SK-N-SH (cell line): ENCODE measurements at regions not wholly inside any gene's neighbourhood (a gene's known extent, or its start where the extent isn't known, plus 50 kb on each side); places are given as distances from the start of the nearest gene placed in this dataset.
"Not testable (repeated sequence)": the region's sequence is repeated elsewhere in the genome, so short reads cannot be mapped to it uniquely, and the experiment has no call there.

Source experiments
- CTCF ChIA-PET: fragments of 300-600, 350-600 bp; formaldehyde crosslinking; extraction: SDS; loops from one replicate; lab custom pipeline; 2021; lab: Yijun Ruan, JAX
- POLR2A ChIA-PET: fragments of 350-600 bp; sonication (Branson Sonifier 250); formaldehyde crosslinking; extraction: SDS; loops from one replicate; lab custom pipeline; 2020; ENCODE audit warnings: antibody characterized with exemption, inconsistent platforms; lab: Yijun Ruan, JAX
- DNase-seq: peaks from one replicate; pipeline ENCODE4 v3.0.0; 2012
- H2AFZ ChIP-seq: fragments of 200-600 bp; sonication (generic); 2 replicates; pipeline ENCODE4 v1.8.1; 2016; ENCODE audit warnings: antibody characterized with exemption, mild to moderate bottlenecking, low read depth
- H3F3A ChIP-seq: fragments of 200-600 bp; sonication (generic); replicated peaks from 2 replicates; pipeline ENCODE3; 2016; ENCODE audit warnings: antibody characterized with exemption, mild to moderate bottlenecking; ENCODE audit not compliant: insufficient read depth
- H3K27ac ChIP-seq, 2 experiments: fragments of 200-500 bp in 1 of 2; fragments of 200-600 bp in 1 of 2; sonication (Bioruptor generic) in 1 of 2; sonication (generic), shearing (Covaris generic) in 1 of 2; 2 replicates each; pipeline versions ENCODE4 v1.5.1 to v1.6.1; 2014 to 2016; ENCODE audit warnings: low read depth in 2 of 2, inconsistent platforms in 1 of 2, low read length in 1 of 2, mild to moderate bottlenecking in 1 of 2, mixed read lengths in 1 of 2
- H3K27me3 ChIP-seq: fragments of 200-600 bp; sonication (generic), shearing (Covaris generic); 2 replicates; pipeline ENCODE4 v1.6.1; 2016; ENCODE audit warnings: mixed run types; ENCODE audit not compliant: insufficient read depth
- H3K36me3 ChIP-seq, 2 experiments: fragments of 200-500 bp in 1 of 2; fragments of 200-600 bp in 1 of 2; sonication (Bioruptor generic) in 1 of 2; sonication (generic) in 1 of 2; replicated peaks in 1 of 2; 2 replicates each; pipeline versions ENCODE3 to v1.5.1; 2014 to 2016; ENCODE audit warnings: low read length in 1 of 2, mild to moderate bottlenecking in 1 of 2; ENCODE audit not compliant: insufficient read depth in 2 of 2, control insufficient read depth in 1 of 2
- H3K4me1 ChIP-seq, 2 experiments: fragments of 200-500 bp in 1 of 2; fragments of 200-600 bp in 1 of 2; sonication (Bioruptor generic) in 1 of 2; sonication (generic), shearing (Covaris generic) in 1 of 2; 2 replicates each; pipeline versions ENCODE4 v1.5.1 to v1.6.1; 2014 to 2016; ENCODE audit warnings: low read depth in 1 of 2, low read length in 1 of 2, mixed run types in 1 of 2; ENCODE audit not compliant: insufficient read depth in 2 of 2, control insufficient read depth in 1 of 2
- H3K4me2 ChIP-seq: fragments of 200-600 bp; sonication (generic), shearing (Covaris generic); 2 replicates; pipeline ENCODE4 v1.6.1; 2017; ENCODE audit warnings: mixed run types
- H3K4me3 ChIP-seq, 2 experiments: fragments of 200-500 bp in 1 of 2; fragments of 200-600 bp in 1 of 2; sonication (Bioruptor generic) in 1 of 2; sonication (generic), shearing (Covaris generic) in 1 of 2; 2 replicates each; pipeline versions ENCODE4 v1.5.1 to v1.8.1; 2014 to 2016; ENCODE audit warnings: low read depth in 2 of 2, inconsistent platforms in 1 of 2, low read length in 1 of 2, mild to moderate bottlenecking in 1 of 2, mixed read lengths in 1 of 2, moderate library complexity in 1 of 2
- H3K79me2 ChIP-seq: fragments of 200-600 bp; sonication (generic); 2 replicates; pipeline ENCODE4 v1.8.1; 2017; ENCODE audit warnings: mild to moderate bottlenecking; ENCODE audit not compliant: insufficient read depth
- H3K9ac ChIP-seq: fragments of 200-600 bp; sonication (generic); 2 replicates; pipeline ENCODE4 v1.6.1; 2017; ENCODE audit warnings: mixed run types
- H3K9me2 ChIP-seq: fragments of 200-600 bp; sonication (generic); 2 replicates; pipeline ENCODE4 v1.6.1; 2017; ENCODE audit warnings: mixed run types
- H3K9me3 ChIP-seq: fragments of 200-600 bp; sonication (generic); 2 replicates; pipeline ENCODE4 v1.6.1; 2017; ENCODE audit warnings: mixed run types, mild to moderate bottlenecking, moderate library complexity
- H4K20me1 ChIP-seq: fragments of 200-600 bp; sonication (generic); 2 replicates; pipeline ENCODE4 v1.6.1; 2017; ENCODE audit warnings: mild to moderate bottlenecking, mixed run types; ENCODE audit not compliant: insufficient read depth
- CHD2 ChIP-seq: fragments of 150-350 bp; IDR thresholded peaks from 2 replicates; pipeline ENCODE4 v1.6.1; 2018; ENCODE audit warnings: low read length; ENCODE audit not compliant: partially characterized antibody
- CTCF ChIP-seq: fragments of 200-600 bp; sonication (generic); IDR thresholded peaks from 2 replicates; pipeline ENCODE4 v1.6.1; 2017; ENCODE audit warnings: antibody characterized with exemption, mild to moderate bottlenecking, moderate library complexity
- EP300 ChIP-seq, 2 experiments: IDR thresholded peaks; 2 replicates each; pipeline versions ENCODE4 v1.4.0 to v1.6.1; 2012; ENCODE audit warnings: borderline replicate concordance in 1 of 2, low read depth in 1 of 2, low read length in 1 of 2
- FOXJ3 ChIP-seq: sonication (generic); formaldehyde crosslinking; IDR thresholded peaks from 2 replicates; pipeline ENCODE4 v1.5.1; 2020; ENCODE audit warnings: mild to moderate bottlenecking, missing genetic modification reagents
- FOXM1 ChIP-seq: IDR thresholded peaks from 2 replicates; pipeline ENCODE4 v1.4.0; 2012; ENCODE audit warnings: low read depth, mild to moderate bottlenecking
- GATA2 ChIP-seq: sonication (generic); formaldehyde crosslinking; IDR thresholded peaks from 2 replicates; pipeline ENCODE4 v1.5.0; 2020; ENCODE audit warnings: mild to moderate bottlenecking, missing genetic modification reagents
- JUND ChIP-seq: IDR thresholded peaks from 2 replicates; pipeline ENCODE4 v1.4.0; 2012
- MXI1 ChIP-seq: IDR thresholded peaks from 2 replicates; pipeline ENCODE4 v1.6.1; 2012; ENCODE audit warnings: mild to moderate bottlenecking, low read depth, low read length, improper control_type of control experiment
- NFIC ChIP-seq: IDR thresholded peaks from 2 replicates; pipeline ENCODE4 v1.4.0; 2012; ENCODE audit warnings: borderline replicate concordance
- POLR2AphosphoS5 ChIP-seq: IDR thresholded peaks from 2 replicates; pipeline ENCODE4 v1.6.1; 2012; ENCODE audit warnings: low read depth, low read length
- RAD21 ChIP-seq: IDR thresholded peaks from 2 replicates; pipeline ENCODE4 v1.6.1; 2012; ENCODE audit warnings: mild to moderate bottlenecking, low read length
- RXRA ChIP-seq: IDR thresholded peaks from 2 replicates; pipeline ENCODE4 v1.4.0; 2012; ENCODE audit warnings: low read depth, mild to moderate bottlenecking, borderline replicate concordance
- YY1 ChIP-seq: IDR thresholded peaks from 2 replicates; pipeline ENCODE4 v1.4.0; 2012; ENCODE audit warnings: low read depth, mild to moderate bottlenecking
- ZBTB33 ChIP-seq: IDR thresholded peaks from 2 replicates; pipeline ENCODE4 v1.4.0; 2012; ENCODE audit warnings: low read depth, borderline replicate concordance
- whole genome bisulfite sequencing: methylation state at CpG from one replicate; pipeline ENCODE4 v1.1.6; 2017; ENCODE audit warnings: low lambda C conversion rate; 5-methylcytosine and 5-hydroxymethylcytosine counted together
- TF ChIP-seq, protein P1 (sequence below): fragments of 150-350 bp; IDR thresholded peaks from 2 replicates; pipeline ENCODE4 v1.6.1; 2016; ENCODE audit warnings: mild to moderate bottlenecking, low read depth, low read length
- TF ChIP-seq, protein P2 (sequence below): fragments of 150-350 bp; IDR thresholded peaks from 2 replicates; pipeline ENCODE4 v1.6.1; 2017; ENCODE audit warnings: antibody characterized with exemption, low read length, low read depth, borderline replicate concordance

- Histone ChIP-seq H3K4me3 (no peak overlapping the region), H3F3A (no peaks in the 10 kb centered on the region), H3K79me2 (no peaks in the 10 kb centered on the region), H3K9me3 (no peaks in the 10 kb centered on the region)
- DNase-seq = no peak
- TF ChIP-seq YY1 (no peak), CTCF (no peak), JUND (no peak), FOXJ3 (CRISPR knock-in tag) (no peak), CHD2 (no peak), EP300 (IDR thresholded peaks at IDR 0.05; ENCODE audit: borderline replicate concordance in 1 of 2, low read depth in 1 of 2, low read length in 1 of 2) (no peak), POLR2AphosphoS5 (no peak), ZBTB33 (no peak), GATA2 (CRISPR knock-in tag) (no peak), NFIC (no peak), RAD21 (no peak), MXI1 (no peak), RXRA (no peak), FOXM1 (no peak)
- TF ChIP-seq, protein P1, sequence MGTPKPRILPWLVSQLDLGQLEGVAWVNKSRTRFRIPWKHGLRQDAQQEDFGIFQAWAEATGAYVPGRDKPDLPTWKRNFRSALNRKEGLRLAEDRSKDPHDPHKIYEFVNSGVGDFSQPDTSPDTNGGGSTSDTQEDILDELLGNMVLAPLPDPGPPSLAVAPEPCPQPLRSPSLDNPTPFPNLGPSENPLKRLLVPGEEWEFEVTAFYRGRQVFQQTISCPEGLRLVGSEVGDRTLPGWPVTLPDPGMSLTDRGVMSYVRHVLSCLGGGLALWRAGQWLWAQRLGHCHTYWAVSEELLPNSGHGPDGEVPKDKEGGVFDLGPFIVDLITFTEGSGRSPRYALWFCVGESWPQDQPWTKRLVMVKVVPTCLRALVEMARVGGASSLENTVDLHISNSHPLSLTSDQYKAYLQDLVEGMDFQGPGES = no peak
- TF ChIP-seq, protein P2, sequence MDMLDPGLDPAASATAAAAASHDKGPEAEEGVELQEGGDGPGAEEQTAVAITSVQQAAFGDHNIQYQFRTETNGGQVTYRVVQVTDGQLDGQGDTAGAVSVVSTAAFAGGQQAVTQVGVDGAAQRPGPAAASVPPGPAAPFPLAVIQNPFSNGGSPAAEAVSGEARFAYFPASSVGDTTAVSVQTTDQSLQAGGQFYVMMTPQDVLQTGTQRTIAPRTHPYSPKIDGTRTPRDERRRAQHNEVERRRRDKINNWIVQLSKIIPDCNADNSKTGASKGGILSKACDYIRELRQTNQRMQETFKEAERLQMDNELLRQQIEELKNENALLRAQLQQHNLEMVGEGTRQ = no peak
- TF ChIP-seq, all 33 proteins: peak for 0
- Histone ChIP-seq H4K20me1 (no peaks in the 10 kb centered on the region), H3K9ac (no peak overlapping the region), H2AFZ (no peak overlapping the region), H3K9me2 (no peaks in the 10 kb centered on the region), H3K36me3 (no peaks in the 10 kb centered on the region), H3K27me3 (no peaks in the 10 kb centered on the region; the same call in 1 of the 2 replicates), H3K4me2 (no peak overlapping the region), H3K27ac (no peak overlapping the region), H3K4me1 (no peaks in the 10 kb centered on the region)
- ChIA-PET CTCF (no interaction called here), POLR2A (no interaction called here)
- under 1% methylated on average over 6 of the region's 6 CpGs for WGBS
Measured at GRCh38 chr7:120005720-120006119, 267.3 kb upstream of the KCND2 start.

GRCh38 chr7:120014301-120014700 is 258.7 kb upstream of the KCND2 start:
- H4K20me1 ChIP-seq, POLR2A ChIA-PET, DNase-seq, H3K36me3 ChIP-seq, CTCF ChIA-PET, H3K4me2 ChIP-seq, H3K4me3 ChIP-seq, H3K4me1 ChIP-seq, H3K27me3 ChIP-seq, H2AFZ ChIP-seq, H3K9me3 ChIP-seq, H3K9me2 ChIP-seq, H3K27ac ChIP-seq, H3K9ac ChIP-seq, H3F3A ChIP-seq, H3K79me2 ChIP-seq: not testable (repeated sequence)
- WGBS = 13% methylated on average over 5 of the region's 5 CpGs
